ENCODE measurements at regions not wholly inside any gene's neighbourhood (a gene's known extent, or its start where the extent isn't known, plus 50 kb on each side); places are given as distances from the start of the nearest gene placed in this dataset.
A peak's percentile ranks its signal among the peaks of the same experiment; 100 is the strongest.

- no peak for DNase-seq
- intact Hi-C loops (cut with DNase I; ENCODE audit: low total_unique reads), result no loop called here
- no peaks in the 10 kb centered on the region for H3K9me3 ChIP-seq
Observed at GRCh38 chr13:43994999-43995859, 115.5 kb downstream of the LACC1 start.

DNA sequence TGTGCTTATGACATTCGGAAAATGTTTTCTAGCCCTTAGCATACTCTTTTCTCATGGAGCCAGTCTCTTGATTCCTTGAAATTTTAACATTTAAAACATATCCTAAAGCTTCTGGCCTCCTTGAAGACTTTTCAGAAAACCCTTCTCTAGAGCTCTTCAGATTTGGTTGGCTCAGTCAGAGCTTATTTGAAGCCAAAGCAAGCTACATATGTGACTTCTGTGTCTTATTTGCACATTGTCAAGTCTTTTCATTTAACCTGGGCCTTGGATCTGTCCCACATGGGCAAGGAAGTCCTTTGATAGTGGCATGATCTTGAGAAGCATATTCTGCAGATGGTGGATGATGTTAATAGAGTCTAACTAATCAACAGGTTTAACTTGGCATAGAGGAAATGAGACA lies 116.5 kb downstream of the LACC1 start:
- no peak overlapping the region for H3K4me3 ChIP-seq
- H3K27ac ChIP-seq, result no peak overlapping the region
- H3K27me3 ChIP-seq, result no peaks in the 10 kb centered on the region
- H3K9me3 ChIP-seq, result no peaks in the 10 kb centered on the region
- TF ChIP-seq POLR2A (IDR thresholded peaks at IDR 0.05), result no peak
- no peak for TF ChIP-seq CTCF (IDR thresholded peaks at IDR 0.05)
- DNase-seq, result no peak
- no peaks in the 10 kb centered on the region for H3K4me1 ChIP-seq
- intact Hi-C loops (cut with DNase I; ENCODE audit: low total_unique reads), result no loop called here
- no peaks in the 10 kb centered on the region for H3K36me3 ChIP-seq

More at GRCh38 chr13:43994999-43995859, 115.5 kb downstream of the LACC1 start:
- no peak overlapping the region for H3K4me3 ChIP-seq
- H3K27ac ChIP-seq, result no peak overlapping the region
- H3K27me3 ChIP-seq, result no peaks in the 10 kb centered on the region
- TF ChIP-seq POLR2A (IDR thresholded peaks at IDR 0.05) (no peak), CTCF (IDR thresholded peaks at IDR 0.05) (no peak)
- no peaks in the 10 kb centered on the region for H3K36me3 ChIP-seq
- no peaks in the 10 kb centered on the region for H3K4me1 ChIP-seq

DNA sequence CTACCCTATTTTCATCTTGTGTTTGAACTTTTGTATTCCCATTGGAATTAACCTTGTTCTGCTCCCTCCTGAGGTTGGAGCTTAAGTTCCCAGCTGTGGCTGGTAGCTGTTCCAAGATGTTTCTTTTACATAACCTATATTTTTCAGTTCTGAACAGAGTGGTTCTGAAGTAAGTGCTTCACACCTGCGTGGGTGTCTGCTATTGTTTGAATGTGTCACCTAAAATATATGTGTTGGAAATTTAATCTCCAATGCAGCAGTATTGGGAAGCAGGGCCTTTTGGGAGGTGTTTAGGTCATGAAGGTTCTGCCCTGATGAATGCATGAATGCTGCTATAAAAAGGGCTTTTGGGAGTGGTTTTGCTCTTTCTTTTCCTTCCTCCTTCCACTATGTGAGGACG lies 123.8 kb downstream of the LACC1 start:
- DNase-seq, result no peak
- intact Hi-C loops (cut with DNase I; ENCODE audit: low total_unique reads), result no loop called here

DNA sequence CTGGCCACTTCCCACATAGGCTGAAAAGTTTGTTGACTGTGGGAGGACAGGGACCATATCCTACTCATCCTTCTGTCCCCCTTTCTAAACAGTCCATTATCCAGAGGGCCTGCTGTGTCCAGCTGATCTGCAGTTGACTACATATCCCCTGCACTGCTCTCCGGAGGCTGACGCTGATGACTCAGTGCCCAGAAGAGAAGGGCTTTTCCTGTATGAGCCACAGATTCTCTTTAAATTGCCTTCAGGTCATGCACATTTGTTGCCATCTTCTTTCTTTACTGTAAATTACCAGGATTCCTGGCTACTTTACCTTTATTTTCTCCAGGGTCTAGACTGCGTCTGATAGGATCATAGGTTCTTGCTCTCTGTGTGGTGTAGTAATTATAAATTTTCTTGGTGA lies 125.2 kb downstream of the LACC1 start:
- TF ChIP-seq CTCF (IDR thresholded peaks at IDR 0.05), result no peak
- no peak for TF ChIP-seq POLR2A (IDR thresholded peaks at IDR 0.05)
- DNase-seq, result no peak
- Histone ChIP-seq H3K27ac (peak overlapping the region in 1 of 2 donors; percentile 22), H3K4me3 (no peak overlapping the region), H3K36me3 (no peaks in the 10 kb centered on the region), H3K9me3 (no peaks in the 10 kb centered on the region), H3K4me1 (no peaks in the 10 kb centered on the region), H3K27me3 (no peaks in the 10 kb centered on the region)
- intact Hi-C loops (cut with DNase I; ENCODE audit: low total_unique reads), result no loop called here

More for the DNA sequence above, 123.8 kb downstream of the LACC1 start:
- TF ChIP-seq POLR2A (IDR thresholded peaks at IDR 0.05), result no peak
- no peak for TF ChIP-seq CTCF (IDR thresholded peaks at IDR 0.05)
- H3K4me1 ChIP-seq, result no peaks in the 10 kb centered on the region
- H3K9me3 ChIP-seq, result no peaks in the 10 kb centered on the region
- H3K27ac ChIP-seq, result no peak overlapping the region
- no peaks in the 10 kb centered on the region for H3K36me3 ChIP-seq
- no peak overlapping the region for H3K4me3 ChIP-seq
- no peaks in the 10 kb centered on the region for H3K27me3 ChIP-seq

DNA sequence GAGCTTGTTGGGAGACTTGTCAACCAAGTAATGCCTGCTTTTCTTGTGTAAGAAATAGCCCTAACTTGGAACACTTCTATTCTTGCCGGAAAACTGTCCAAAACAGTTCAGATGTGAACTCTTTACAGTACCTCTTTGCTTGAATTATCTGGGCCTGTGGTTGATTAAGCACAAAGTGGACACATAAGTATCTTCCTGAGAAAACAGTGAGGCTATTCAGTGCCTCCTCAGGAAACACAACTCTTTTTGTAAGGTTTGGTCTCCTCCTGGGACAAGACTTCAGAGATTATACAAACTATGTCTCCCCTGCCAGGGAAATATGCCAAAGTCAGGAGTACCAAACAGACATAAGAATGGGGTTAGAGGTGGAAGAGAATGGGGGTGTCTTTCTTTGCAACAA lies 127.7 kb downstream of the LACC1 start:
- no peak overlapping the region for H3K27ac ChIP-seq
- intact Hi-C loops (cut with DNase I; ENCODE audit: low total_unique reads), result no loop called here
- no peaks in the 10 kb centered on the region for H3K4me1 ChIP-seq

More for the DNA sequence above, 127.7 kb downstream of the LACC1 start:
- H3K4me3 ChIP-seq, result no peak overlapping the region
- no peaks in the 10 kb centered on the region for H3K27me3 ChIP-seq
- no peak for DNase-seq
- TF ChIP-seq POLR2A (IDR thresholded peaks at IDR 0.05) (no peak), CTCF (IDR thresholded peaks at IDR 0.05) (no peak)
- H3K9me3 ChIP-seq, result no peaks in the 10 kb centered on the region
- no peaks in the 10 kb centered on the region for H3K36me3 ChIP-seq

Measured in uterus (tissue), 3 donors.